Keratinocyte (primary cell): ENCODE measurements at regions not wholly inside any gene's neighbourhood (a gene's known extent, or its start where the extent isn't known, plus 50 kb on each side); places are given as distances from the start of the nearest gene placed in this dataset.

Experiments
- CTCF ChIP-seq, 3 experiments: IDR thresholded peaks in 1 of 3; conservative IDR thresholded peaks in 1 of 3; optimal IDR thresholded peaks in 1 of 3; 2 replicates in 2 of 3; 3 replicates in 1 of 3; pipeline versions ENCODE3 to v1.5.1; 2011; ENCODE audit warnings: low read length in 3 of 3, mild to moderate bottlenecking in 3 of 3, moderate library complexity in 2 of 3, control low read depth in 1 of 3, inconsistent platforms in 1 of 3; ENCODE audit not compliant: insufficient read depth in 2 of 3; ENCODE audit errors: extremely low read depth in 1 of 3
- EZH2 ChIP-seq: IDR thresholded peaks from one replicate; pipeline ENCODE4 v1.6.1; 2012; ENCODE audit warnings: inconsistent platforms, mild to moderate bottlenecking, low read length, moderate library complexity

- TF ChIP-seq CTCF (optimal IDR thresholded peaks at IDR 0.05 in 1 of 3, IDR thresholded peaks at IDR 0.05 in 1 of 3, conservative IDR thresholded peaks at IDR 0.05 in 1 of 3; ENCODE audit: extremely low read depth in 1 of 3, insufficient read depth in 2 of 3, low read length in 3 of 3) (no peak), EZH2 (no peak)
These were observed 206.7 kb upstream of the CAMK1G start for GRCh38 chr1:209376774-209377173.
